HG02870 (cell line): ENCODE measurements at regions not wholly inside any gene's neighbourhood (a gene's known extent, or its start where the extent isn't known, plus 50 kb on each side); places are given as distances from the start of the nearest gene placed in this dataset.

Experiments used
- ATAC-seq: cut with Tn5 transposase; IDR thresholded peaks from one replicate; pipeline ENCODE4 v1.9.1; 2021; ENCODE audit warnings: mild to moderate bottlenecking, moderate library complexity; ENCODE audit not compliant: unreplicated experiment

DNA sequence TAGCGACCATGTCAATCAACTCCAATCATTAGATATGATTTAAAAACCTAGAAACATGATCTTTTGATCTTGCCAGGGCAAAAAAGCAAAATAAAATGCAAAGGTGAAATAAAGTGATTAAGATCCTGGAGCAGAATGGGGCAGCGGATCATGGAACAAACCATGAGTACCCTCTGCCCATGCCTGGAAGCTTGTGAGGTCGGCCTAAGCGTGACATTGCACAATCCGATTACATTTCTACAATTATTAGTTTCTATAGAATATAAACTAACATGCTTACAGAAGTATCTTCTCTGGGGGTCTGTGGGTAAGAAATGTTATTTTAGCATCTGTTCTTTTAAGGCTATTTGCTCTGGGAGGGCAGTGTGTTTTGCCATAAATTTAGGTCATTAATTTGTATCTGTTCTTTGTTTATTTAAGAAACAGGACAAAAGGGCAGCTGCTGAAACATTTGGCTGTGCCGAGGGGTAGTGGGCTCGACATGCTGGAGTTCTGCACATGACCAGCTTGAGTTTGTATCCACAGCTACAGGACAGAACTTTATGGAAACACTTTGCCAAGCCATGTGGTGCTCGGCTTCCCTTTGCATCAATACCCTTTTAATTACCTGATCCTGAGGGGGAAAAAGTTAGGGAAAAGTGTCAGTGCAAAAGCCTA, 55.9 kb downstream of the ZBTB18 start:
- ATAC-seq, result no peak

DNA sequence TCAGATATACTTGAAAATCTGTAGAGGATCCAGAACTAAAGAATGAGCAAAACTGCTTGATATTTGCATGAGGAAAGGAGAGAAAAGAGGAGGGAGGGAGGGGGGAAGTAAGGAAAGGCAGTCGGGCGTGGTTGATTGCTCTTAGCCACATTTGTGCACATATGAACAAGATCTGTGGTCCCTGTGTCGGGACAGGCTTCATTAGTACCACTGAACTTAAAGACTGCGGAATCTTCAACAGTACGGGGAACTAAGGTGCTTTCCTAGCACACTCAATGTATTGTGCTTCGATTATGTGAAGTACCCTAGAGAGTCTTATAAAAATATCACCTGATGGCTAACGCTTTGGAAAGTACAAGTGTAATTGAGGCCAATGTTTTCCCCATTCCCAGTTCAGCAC, 59.9 kb downstream of the ZBTB18 start:
- ATAC-seq, result peak; percentile 62

DNA sequence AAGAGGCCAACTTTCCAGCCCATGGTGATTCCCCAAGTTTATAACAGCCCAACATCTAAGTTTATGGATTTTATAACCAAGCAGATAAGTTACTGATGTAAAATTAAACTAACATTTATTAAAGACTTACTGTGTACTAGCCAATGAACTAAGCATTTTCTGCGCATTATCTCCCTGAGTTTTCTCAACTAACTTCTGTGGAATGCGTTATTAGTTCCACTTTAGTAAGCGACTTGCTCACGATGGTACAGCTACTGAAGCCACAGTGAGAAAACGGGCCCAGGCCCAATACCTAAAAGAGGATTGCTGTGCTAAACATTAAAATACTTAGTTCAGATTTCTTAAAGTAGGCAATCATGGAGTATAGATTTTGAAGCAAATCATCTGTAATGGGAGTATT, 61.0 kb downstream of the ZBTB18 start:
- ATAC-seq, result no peak

DNA sequence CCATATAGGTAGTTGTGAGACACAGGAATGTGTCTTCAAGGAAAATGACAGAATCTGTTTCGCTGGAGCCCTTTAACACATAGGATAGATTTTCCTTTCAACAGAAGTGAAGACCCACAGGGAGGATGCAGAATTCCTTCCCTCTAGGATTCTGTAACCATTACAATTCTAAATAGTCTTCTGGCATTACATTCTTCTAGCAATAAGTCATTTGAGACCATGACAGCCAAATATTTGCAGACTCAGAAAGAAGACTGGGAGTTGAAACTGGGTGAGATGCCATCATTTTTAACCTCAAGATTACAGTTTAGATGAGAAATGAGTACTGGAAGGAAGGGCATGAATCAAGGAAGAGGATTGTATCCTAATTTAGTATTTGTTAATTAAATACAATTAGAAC, 61.6 kb downstream of the ZBTB18 start:
- no peak for ATAC-seq

DNA sequence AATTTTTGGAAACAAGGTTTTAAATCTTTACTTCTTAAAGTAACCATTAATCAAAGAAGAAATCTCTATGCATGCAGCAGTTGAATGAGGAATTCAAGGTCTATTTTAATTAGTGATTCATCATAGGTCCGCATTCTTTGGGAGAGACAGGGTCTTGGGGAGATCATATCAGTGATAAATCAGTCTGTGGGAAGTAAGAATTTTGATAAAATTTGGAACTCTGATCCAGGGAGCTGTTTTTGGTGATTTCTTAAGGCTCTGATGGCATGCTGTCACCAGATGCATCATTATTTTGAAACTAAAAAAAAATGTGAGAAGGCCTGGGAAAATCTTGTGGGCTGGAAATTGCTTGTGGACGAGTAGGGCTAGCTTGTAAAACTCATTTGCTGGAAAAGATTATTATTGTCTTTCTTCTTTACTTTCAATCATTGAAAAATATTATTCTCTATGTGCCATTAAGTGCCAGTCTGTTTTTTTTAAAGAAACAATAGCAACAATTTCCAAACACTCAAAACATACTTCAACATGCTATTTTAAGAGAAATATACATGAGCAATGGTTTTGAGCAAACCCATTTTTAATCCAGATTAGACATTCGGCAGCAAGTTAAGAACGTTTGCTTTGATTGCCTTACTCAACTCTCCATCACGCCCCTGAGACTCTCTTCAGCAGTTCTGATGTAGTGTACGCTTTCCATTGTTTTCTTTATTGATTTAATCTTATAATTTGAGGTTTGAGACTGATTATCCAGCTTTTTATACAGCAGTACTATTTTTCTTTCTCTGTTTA, 62.6 kb downstream of the ZBTB18 start:
- ATAC-seq, result no peak

DNA sequence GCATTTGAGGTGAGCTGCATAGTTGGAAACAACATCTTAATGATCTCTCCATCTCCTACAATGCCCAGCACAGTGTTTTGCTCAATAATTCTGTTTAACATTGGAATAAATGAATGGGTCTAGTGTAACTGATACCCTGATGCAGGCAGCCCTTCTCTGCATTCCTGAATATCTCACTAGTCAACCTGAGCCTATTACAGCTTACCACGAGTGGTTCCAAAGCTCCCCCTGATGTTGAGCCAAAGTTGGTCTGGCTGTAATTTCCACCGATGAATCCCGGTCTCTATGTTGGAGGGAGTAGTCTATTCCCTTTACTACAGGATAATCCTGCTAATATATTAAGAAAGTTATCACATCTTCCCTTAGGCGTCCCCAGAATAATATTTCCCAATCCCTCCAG, 63.8 kb downstream of the ZBTB18 start:
- ATAC-seq, result no peak

DNA sequence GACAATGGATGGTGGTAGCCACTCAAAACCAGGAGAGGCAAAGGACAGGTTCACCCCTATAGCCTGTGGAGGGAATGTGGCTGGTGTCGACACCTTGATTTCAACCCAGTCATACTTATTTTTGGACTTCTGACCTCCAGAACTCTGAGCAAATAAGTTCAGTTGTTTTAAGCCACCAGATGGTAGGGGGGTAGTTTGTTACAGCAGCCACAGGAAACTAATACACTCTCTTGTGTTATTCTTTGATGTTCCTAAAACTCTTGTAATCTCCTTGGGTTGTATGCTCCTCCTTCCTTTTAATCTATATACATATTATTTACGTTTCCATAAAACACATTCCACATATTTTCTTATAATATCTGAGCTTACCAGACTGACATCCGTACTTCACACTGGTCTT, 65.9 kb downstream of the ZBTB18 start:
- ATAC-seq, result no peak

DNA sequence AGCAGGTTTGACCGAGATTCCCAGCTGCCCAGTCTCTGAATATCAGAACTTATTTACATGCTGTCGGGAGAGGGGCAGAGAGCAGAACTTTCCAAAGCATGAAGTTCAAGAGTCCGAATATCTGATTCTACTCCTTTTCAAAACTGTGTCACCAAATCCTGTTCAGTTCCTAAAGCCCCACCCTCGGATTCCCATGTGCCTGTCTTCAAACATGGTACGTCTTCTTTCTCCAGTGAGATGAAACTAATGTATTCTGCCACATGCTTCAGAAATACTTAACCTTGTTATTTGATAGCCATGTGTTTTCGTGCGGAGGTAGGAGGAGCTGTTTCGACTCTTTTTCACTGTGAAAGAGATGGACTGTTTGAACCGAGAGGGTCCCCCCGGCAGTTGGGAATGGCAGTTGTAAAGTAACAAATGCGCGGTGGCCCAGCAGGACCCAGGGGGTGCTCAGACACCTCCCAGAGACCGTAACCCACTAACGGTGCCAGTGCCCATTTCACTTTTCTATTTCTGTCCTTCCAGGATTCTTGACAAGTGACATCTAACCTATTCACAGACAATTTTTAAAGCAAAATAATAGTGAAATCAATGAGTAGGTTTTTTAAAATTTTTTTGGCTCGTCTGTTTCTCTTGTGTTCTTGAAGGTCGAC, 67.2 kb downstream of the ZBTB18 start:
- ATAC-seq, result no peak

DNA sequence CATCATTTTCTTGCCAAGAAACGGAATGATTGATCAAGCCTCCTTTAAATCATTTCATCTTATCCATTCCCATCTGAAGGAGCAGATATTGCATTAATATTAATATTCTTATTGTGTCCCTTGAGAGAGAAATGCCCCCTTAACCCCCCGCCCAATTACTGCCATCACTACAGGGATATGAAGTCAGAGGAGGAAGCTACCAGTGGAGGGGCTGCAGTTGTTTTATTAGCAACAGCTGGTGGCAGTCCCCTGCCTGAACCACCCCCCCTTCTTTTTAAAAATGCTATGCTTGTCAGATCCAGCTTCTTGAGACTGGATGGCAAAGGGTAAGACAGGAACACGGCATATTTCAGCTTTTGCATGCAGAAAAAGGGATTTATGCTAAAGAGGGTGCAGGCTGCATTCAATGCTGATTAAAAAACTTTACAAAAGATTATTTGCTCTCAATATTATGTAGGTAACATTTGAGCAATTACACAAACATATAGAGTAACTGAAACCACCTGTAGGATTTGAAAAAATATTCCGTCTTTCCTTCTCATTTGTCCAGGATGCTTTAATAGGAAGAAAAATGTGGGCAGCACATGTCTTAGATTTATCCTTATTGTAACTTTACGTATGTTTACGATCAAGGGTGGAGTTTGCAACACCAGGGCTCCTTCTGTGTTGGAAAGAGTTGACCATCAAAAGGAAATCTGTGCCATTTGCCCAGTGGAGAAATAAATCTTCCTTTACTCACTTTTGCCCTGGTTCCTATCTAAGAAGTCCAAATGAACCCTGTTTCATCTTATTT, 77.7 kb downstream of the ZBTB18 start:
- no peak for ATAC-seq

DNA sequence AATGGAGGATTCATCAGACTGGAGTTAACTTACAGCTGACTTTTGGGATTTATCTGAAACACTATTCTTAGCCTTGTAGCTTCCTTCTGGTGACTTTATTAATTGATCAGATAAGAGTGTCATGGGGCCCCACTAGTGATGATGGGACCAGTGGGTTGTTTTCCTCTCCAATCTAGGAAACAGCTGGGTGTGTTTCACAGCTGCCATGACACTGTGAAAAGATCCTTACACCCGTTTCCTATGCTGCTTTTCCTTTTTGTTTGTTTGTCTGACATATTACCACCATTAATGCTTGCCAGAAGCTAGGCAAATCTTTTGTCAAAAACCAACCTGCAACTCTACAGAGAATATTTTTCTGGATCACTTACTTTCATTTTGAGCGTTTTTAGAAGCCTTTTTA, 86.2 kb downstream of the ZBTB18 start:
- ATAC-seq, result no peak

DNA sequence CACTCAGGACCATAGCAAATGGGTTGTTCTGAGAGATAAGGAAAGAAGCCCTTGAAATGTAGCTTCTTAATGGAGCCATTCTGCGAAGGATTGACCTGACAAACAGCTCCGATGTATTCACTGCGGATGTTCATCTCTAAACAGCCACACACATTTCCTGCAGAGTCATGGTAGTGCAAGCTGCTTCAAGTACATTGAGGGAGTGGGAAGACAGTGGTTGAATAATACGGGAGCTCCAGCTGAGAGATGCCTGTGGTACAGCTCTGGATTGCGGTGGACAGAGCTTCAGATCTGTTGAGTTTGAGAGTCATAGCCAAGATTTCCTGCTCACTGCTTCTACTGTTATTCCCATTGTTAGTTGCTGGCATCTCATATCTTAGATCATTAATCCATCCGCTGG, 86.6 kb downstream of the ZBTB18 start:
- no peak for ATAC-seq

DNA sequence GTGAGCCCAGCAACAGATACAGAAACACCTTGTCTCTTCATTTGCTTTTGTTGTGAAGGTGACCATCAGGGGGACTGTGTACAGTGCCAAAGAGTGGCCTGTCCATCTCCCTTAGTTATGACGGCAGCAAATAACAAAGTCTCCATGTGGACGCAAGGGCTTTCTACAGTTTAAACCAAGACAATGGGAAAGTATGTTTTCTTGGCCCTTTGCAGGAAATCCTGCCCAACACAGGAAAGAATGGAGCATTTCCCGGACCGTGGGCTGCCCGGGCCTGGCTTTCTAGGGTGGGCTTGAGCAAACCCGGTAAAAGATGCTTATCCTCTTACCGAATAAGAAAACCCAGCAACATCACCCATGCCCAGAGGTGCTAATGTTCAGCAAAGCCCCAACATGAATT, 87.3 kb downstream of the ZBTB18 start:
- ATAC-seq, result no peak

DNA sequence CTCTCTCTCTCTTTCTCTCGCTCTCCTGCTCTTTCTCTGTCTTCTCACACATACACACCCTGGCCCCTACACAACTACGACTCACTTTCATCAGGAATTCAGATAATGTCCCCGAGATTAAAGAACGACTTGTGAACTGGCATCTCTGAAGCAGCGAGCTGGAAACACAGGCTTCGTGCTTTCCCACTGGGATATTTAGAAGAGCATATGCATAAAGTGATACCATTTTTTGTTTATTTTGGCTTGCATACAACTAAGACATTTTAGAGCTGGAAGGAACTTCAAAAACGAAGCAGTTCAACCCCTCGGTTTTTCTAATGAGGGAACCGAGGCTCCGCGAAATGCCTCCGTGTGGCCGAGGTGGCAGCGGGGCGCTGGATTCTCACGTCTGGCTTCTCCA, 88.6 kb downstream of the ZBTB18 start:
- no peak for ATAC-seq

DNA sequence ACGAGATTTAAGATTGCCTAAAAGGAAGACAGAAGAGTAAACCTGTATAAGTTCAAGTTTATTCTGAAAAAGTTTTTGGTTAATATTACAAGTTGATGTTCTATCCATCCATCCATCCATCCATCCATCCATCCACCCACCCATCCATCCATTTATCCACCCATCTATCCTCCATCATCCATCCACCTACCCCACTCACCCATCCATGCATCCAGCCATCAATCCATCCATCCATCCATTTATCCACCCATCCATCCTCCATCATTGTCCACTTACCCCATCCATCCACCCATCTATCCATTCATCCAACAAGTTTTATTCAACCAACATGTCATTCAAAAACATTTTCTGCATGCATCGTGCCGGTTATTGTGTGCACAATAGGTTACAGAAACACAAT, 89.3 kb downstream of the ZBTB18 start:
- ATAC-seq, result no peak

DNA sequence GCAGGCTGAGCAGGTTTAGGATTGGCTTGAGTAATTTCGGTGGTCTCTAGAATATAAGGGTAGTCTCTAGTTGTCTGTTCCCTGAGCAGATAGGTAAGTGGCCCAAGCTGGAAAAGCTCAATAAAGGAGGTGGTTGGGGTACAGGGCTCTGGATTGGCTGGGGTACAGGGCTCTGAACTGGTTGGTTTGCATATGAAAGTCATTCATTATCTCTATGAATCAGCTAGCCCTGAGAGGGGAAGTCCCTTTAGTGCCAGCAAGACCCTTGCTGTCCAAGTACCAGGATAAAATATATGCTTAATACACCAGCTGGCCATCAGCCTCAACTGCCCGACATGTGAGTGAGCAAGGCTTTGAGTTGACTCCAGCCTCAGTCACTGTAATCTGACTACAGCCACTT, 93.0 kb downstream of the ZBTB18 start:
- peak; percentile 54 for ATAC-seq

DNA sequence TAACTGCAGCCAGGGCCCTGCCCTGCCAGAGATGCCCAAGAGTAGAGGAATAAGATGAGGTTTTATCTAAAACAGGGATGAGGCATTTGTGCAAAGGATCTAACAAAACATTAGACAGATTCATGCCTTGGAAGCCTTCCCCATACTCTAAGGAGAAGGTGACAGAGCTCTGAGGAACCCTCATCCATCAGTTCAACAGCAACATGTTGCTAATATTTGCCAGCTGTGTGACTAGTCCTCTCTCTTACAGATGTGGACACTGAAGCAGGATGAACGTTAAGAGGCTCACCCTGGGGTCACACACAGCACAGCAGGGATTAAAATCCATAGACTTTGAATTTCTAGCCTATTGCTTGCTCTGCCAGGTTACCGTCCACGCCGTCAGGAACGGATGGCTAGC, 99.0 kb downstream of the ZBTB18 start:
- ATAC-seq, result no peak

DNA sequence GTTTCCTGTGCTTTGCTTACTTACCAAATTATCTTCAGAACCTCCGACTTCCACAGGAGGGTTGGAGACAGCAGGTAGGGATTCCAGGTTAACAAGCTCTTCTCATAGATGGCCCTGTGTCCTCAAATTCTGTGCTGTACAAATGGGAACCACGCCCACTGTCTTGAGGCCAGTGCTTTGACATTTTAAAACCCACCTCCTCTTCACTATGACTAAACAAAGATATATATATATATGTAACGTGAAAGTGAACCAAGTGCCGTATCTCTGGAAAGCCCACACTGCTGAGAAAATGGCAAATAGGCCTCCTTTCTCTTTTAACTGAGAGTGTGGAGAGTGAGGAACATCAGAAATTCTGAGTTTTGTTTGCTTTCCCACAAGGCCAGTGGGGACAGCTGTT, 99.6 kb downstream of the ZBTB18 start:
- ATAC-seq, result peak; percentile 96

DNA sequence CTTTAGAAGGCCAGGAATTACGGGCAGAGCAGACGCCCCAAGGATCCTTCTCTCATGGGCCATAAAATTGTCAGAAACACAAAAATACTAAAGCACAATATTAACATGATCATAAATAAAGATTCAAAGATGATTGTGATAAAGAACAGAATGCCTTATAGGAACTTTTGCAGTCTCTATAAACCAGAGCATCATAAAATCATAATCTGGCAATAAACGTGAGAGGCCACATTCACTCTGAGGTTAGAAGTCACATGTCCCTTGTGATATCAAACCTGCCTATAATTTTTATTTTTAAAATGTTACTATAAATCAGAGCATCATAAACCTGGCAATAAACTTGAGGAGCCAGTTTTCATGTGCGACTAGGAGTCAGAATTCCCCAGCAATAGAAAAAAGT, 100.5 kb downstream of the ZBTB18 start:
- no peak for ATAC-seq

DNA sequence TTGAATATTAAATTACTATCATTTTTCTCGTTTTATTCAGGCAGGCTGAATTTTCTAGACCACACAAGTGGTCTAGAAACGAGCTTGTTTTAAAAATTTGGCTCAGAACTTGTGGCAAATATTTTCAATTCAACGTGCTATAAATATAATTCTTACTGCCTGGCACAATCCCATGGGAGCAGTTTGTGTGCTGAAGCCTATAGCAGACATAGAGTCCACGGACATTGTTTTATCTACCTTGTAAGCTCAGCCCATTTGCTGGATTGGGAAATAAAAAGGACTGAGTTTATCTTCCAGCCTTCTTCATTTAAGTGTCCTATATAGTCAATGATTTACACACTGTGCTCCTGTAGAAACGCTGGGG, 103.4 kb downstream of the ZBTB18 start:
- no peak for ATAC-seq

DNA sequence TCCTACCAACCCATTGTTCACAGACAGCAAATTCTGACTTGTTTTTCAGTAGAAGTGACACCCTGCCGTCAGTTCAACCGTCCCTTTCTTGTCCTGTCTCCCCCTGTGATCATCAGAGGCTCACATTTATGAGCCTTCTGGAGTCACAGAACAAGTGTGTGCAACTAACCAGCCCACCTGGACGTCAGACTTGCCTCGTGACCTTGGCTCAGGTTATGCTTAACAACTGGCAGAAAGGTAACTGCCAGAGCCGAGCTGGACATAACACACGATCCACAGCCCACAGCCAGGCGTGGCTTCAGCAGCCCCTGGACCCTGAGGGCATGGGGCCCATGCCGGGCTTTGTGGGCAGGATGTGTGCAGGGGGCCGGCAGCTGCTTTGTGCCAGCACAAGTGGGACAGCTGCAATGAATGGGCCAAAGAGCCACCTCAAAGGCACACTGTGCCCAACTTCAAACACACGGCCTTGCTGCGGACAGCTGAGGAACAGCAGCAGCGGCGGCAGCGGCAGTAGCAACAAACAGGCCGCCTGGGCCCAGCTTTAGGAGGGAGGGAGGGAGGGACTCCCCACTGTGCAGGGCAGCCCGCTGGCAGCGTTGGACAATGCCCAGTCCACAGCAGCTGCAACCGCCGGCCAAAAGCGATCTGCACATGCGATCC, 103.9 kb downstream of the ZBTB18 start:
- ATAC-seq, result no peak

DNA sequence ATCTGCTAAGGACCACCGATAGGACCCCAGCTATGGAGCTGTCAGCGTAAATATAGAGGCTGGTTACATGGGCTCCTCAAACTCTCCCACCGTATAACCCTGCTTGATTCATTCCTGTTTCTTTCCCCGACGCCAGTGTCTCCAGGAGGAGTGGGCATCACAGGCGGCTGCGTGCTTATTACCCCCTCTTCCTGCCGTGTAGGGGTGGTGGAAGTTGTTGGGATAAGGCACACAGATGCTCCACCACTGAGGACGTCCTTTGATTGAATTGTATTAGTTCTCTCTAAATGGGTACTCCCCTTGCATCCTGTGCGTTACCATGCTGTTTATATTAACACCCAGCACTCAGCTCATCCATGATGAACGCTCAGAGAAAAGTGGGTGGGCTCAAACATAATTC, 104.6 kb downstream of the ZBTB18 start:
- ATAC-seq, result no peak
